B cell (primary cell): ENCODE measurements at regions not wholly inside any gene's neighbourhood (a gene's known extent, or its start where the extent isn't known, plus 50 kb on each side); places are given as distances from the start of the nearest gene placed in this dataset.

ENCODE experiments used
- ATAC-seq: fragments of 200-7000 bp; cut with Tn5 transposase; one replicate; pipeline ENCODE4 v1.10.0; 2021; ENCODE audit warnings: low read depth, mild to moderate bottlenecking, moderate number of reproducible peaks, moderate library complexity
- CTCF ChIA-PET: fragments of 350-600 bp; sonication (Branson Sonifier 250); formaldehyde crosslinking; loops from one replicate; lab custom pipeline; 2021; ENCODE audit warnings: antibody characterized with exemption, inconsistent platforms; lab: Charles Lee
- POLR2A ChIA-PET: fragments of 350-600 bp; sonication (Branson Sonifier 250); formaldehyde crosslinking; loops from one replicate; lab custom pipeline; 2021; ENCODE audit warnings: antibody characterized with exemption; lab: Charles Lee
- DNase-seq: peaks from one replicate; pipeline ENCODE4 v3.0.0; 2013
- H2AFZ ChIP-seq: 2 replicates; pipeline ENCODE4 v1.6.1; 2012; ENCODE audit warnings: mild to moderate bottlenecking, low read depth, low read length; ENCODE audit not compliant: insufficient read depth, poor library complexity, severe bottlenecking
- H3K27ac ChIP-seq, 2 donors: 1 replicate in 1 of 2; 2 replicates in 1 of 2; pipeline ENCODE4 v1.5.1; 2012 to 2013; ENCODE audit warnings: low read length in 2 of 2, mild to moderate bottlenecking in 2 of 2, moderate library complexity in 1 of 2
- H3K27me3 ChIP-seq, 4 experiments: fragments of 200-600 bp in 1 of 4; sonication (generic) in 1 of 4; replicated peaks in 1 of 4; 1 replicate in 2 of 4; 2 replicates in 2 of 4; pipeline versions ENCODE4 v1.6.1 to v1.7.0; 2013 to 2016; ENCODE audit warnings: low read length in 3 of 4, mild to moderate bottlenecking in 2 of 4, mixed read lengths in 1 of 4, moderate library complexity in 1 of 4; ENCODE audit not compliant: insufficient read depth in 4 of 4, control insufficient read depth in 3 of 4; ENCODE audit errors: control extremely low read depth in 1 of 4
- H3K36me3 ChIP-seq, 2 experiments: replicated peaks in 1 of 2; 1 replicate in 1 of 2; 2 replicates in 1 of 2; pipeline versions ENCODE4 v1.6.1 to v1.7.1; 2013; ENCODE audit warnings: low read length in 1 of 2; ENCODE audit not compliant: insufficient read depth in 2 of 2, control insufficient read depth in 1 of 2; ENCODE audit errors: control extremely low read depth in 1 of 2, extremely low read depth in 1 of 2
- H3K4me1 ChIP-seq, 2 donors: fragments of 200-600 bp in 1 of 2; sonication (generic) in 1 of 2; 1 replicate in 1 of 2; 2 replicates in 1 of 2; pipeline versions ENCODE4 v1.5.1 to v1.6.1; 2013 to 2017; ENCODE audit warnings: low read length in 2 of 2; ENCODE audit not compliant: control insufficient read depth in 2 of 2, insufficient read depth in 2 of 2
- H3K4me2 ChIP-seq: replicated peaks from 2 replicates; pipeline ENCODE3; 2012; ENCODE audit warnings: mild to moderate bottlenecking, low read depth, low read length; ENCODE audit not compliant: poor library complexity, severe bottlenecking
- H3K4me3 ChIP-seq, 5 experiments: fragments of 200-600 bp in 1 of 5; sonication (generic) in 1 of 5; 1 replicate in 3 of 5; 2 replicates in 2 of 5; pipeline versions ENCODE4 v1.5.1 to v1.7.0; 2011 to 2016; ENCODE audit warnings: low read length in 4 of 5, mild to moderate bottlenecking in 4 of 5, low read depth in 2 of 5, control low read depth in 1 of 5, moderate library complexity in 1 of 5; ENCODE audit not compliant: insufficient read depth in 1 of 5; ENCODE audit errors: control extremely low read depth in 1 of 5, extremely low read depth in 1 of 5
- H3K79me2 ChIP-seq: fragments of 200-600 bp; sonication (generic); one replicate; pipeline ENCODE4 v1.6.0; 2016; ENCODE audit warnings: low read length; ENCODE audit not compliant: control insufficient read depth, insufficient read depth
- H3K9ac ChIP-seq: fragments of 200-600 bp; sonication (generic); 2 replicates; pipeline ENCODE4 v1.6.1; 2017; ENCODE audit warnings: mild to moderate bottlenecking, low read length, moderate library complexity
- H3K9me3 ChIP-seq, 3 donors: one replicate each; pipeline versions ENCODE4 v1.6.1 to v1.7.1; 2013; ENCODE audit warnings: low read length in 2 of 3; ENCODE audit not compliant: control insufficient read depth in 2 of 3, insufficient read depth in 1 of 3; ENCODE audit errors: control extremely low read depth in 1 of 3
- H4K20me1 ChIP-seq: 2 replicates; pipeline ENCODE4 v1.6.0; 2012; ENCODE audit warnings: mild to moderate bottlenecking, low read length; ENCODE audit not compliant: insufficient read depth, control insufficient read depth, poor library complexity, severe bottlenecking
- H3K27ac Mint-ChIP-seq: one replicate; pipeline ENCODE4 v1.8.0; 2021; ENCODE audit warnings: mixed read lengths
- H3K27me3 Mint-ChIP-seq: one replicate; pipeline ENCODE4 v1.8.0; 2021; ENCODE audit warnings: mixed read lengths
- H3K4me1 Mint-ChIP-seq: one replicate; pipeline ENCODE4 v1.8.0; 2021; ENCODE audit warnings: mixed read lengths
- H3K4me3 Mint-ChIP-seq: one replicate; pipeline ENCODE4 v1.8.0; 2021; ENCODE audit warnings: mixed read lengths
- H3K9me3 Mint-ChIP-seq: one replicate; pipeline ENCODE4 v1.8.0; 2022; ENCODE audit warnings: mixed read lengths; ENCODE audit not compliant: insufficient read depth
- CTCF ChIP-seq: fragments of 200-600 bp; IDR thresholded peaks from one replicate; pipeline ENCODE4 v1.8.0; 2022; ENCODE audit warnings: antibody characterized with exemption, mild to moderate bottlenecking
- EZH2 ChIP-seq: IDR thresholded peaks from 2 replicates; pipeline ENCODE4 v1.6.1; 2012; ENCODE audit warnings: borderline replicate concordance, low read depth, mild to moderate bottlenecking, moderate library complexity, low read length; ENCODE audit not compliant: insufficient read depth, poor library complexity, severe bottlenecking
- WGBS: methylation state at CpG from one replicate; pipeline ENCODE4 v1.1.5; 2013; ENCODE audit warnings: missing lambda C conversion rate; ENCODE audit not compliant: insufficient coverage; 5-methylcytosine and 5-hydroxymethylcytosine counted together
- intact Hi-C: fragments of 100-400 bp; cut with micrococcal nuclease; formaldehyde crosslinking; loops from one replicate; pipeline ENCODE4 v1.10.0; 2022

DNA sequence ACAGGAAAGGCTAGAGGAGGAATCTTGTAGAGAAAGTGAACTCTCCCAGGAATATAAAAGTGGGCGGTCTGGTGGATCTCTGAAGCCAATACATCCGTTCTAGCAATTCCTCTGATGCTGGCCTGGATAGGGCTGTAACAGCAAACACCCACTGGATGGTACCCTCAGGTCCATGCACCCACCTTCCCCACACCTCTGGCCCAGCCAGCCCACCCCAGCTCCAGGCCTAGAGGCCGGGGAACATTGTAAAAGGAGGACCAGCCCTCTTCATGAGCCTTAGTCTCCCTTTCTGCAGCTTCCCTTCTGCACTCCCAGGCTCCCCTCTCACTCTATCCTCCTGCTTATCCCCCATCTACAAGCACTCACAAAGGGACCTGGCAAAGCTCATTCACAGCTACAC, 443.9 kb downstream of the BUD13 start:
- Histone ChIP-seq H3K4me1 (no peaks in the 10 kb centered on the region), H3K79me2 (no peaks in the 10 kb centered on the region), H3K9ac (no peak overlapping the region), H3K36me3 (no peaks in the 10 kb centered on the region), H3K9me3 (peaks cover 0 to 4% (median 0%) of the 10 kb centered on the region in 3 donors), H3K27me3 (peaks cover 0 to 2% (median 0%) of the 10 kb centered on the region in 4 experiments), H4K20me1 (no peaks in the 10 kb centered on the region), H3K4me3 (no peak overlapping the region), H3K4me2 (no peak overlapping the region), H2AFZ (no peak overlapping the region), H3K27ac (no peak overlapping the region)
- Mint-ChIP-seq H3K4me1 (no peaks in the 10 kb centered on the region), H3K27me3 (peaks cover 11% of the 10 kb centered on the region), H3K9me3 (no peaks in the 10 kb centered on the region), H3K27ac (no peak overlapping the region), H3K4me3 (no peak overlapping the region)
- intact Hi-C loops: no loop called here
- POLR2A ChIA-PET: no interaction called here
- WGBS: 71% methylated on average over 3 of the region's 3 CpGs
- no peak for TF ChIP-seq CTCF
- no peak for TF ChIP-seq EZH2
- CTCF ChIA-PET: no interaction called here
- ATAC-seq (no peak), DNase-seq (no peak)

- POLR2A ChIA-PET: no interaction called here
Observed at GRCh38 chr11:116328391-116328790, 444.4 kb downstream of the BUD13 start.

More at GRCh38 chr11:116328391-116328790, 444.4 kb downstream of the BUD13 start:
- Histone ChIP-seq H3K4me3 (no peak overlapping the region), H3K4me1 (no peaks in the 10 kb centered on the region), H3K9ac (no peak overlapping the region), H3K4me2 (no peak overlapping the region), H3K36me3 (no peaks in the 10 kb centered on the region), H3K27me3 (peaks cover 0 to 2% (median 0%) of the 10 kb centered on the region in 4 experiments), H2AFZ (no peak overlapping the region), H4K20me1 (no peaks in the 10 kb centered on the region), H3K79me2 (no peaks in the 10 kb centered on the region), H3K9me3 (peaks cover 0 to 4% (median 0%) of the 10 kb centered on the region in 3 donors), H3K27ac (no peak overlapping the region)
- H3K27me3 Mint-ChIP-seq: peaks cover 11% of the 10 kb centered on the region
- CTCF ChIA-PET: no interaction called here
- H3K4me1 Mint-ChIP-seq: no peaks in the 10 kb centered on the region
- ATAC-seq (no peak), DNase-seq (no peak)
- no peak overlapping the region for H3K27ac Mint-ChIP-seq
- 62% methylated on average over 3 of the region's 4 CpGs for WGBS
- no peak for TF ChIP-seq CTCF
- no peak for TF ChIP-seq EZH2
- no peak overlapping the region for H3K4me3 Mint-ChIP-seq
- intact Hi-C loops: no loop called here
- no peaks in the 10 kb centered on the region for H3K9me3 Mint-ChIP-seq
